ENCODE measurements at regions not wholly inside any gene's neighbourhood (a gene's known extent, or its start where the extent isn't known, plus 50 kb on each side); places are given as distances from the start of the nearest gene placed in this dataset.
A peak's percentile ranks its signal among the peaks of the same experiment; 100 is the strongest.
"Not testable (repeated sequence)": the region's sequence is repeated elsewhere in the genome, so short reads cannot be mapped to it uniquely, and the experiment has no call there.

- DNase-seq: no peak
Observed at GRCh38 chr1:168416220-168416619, 127.6 kb downstream of the XCL2 start.

- DNase-seq: no peak
Observed at GRCh38 chr1:168414914-168415313, 128.9 kb downstream of the XCL2 start.

- DNase-seq: no peak
Observed at GRCh38 chr1:168410464-168410863, 129.8 kb downstream of the TBX19 start.

GRCh38 chr1:168408884-168409283 lies 128.2 kb downstream of the TBX19 start:
- peak; percentile 81 for DNase-seq

GRCh38 chr1:168408539-168408865 lies 127.8 kb downstream of the TBX19 start:
- DNase-seq: no peak

GRCh38 chr1:168407832-168408538 lies 127.3 kb downstream of the TBX19 start:
- DNase-seq: no peak

- DNase-seq: no peak
Observed at GRCh38 chr1:168405906-168406549, 125.4 kb downstream of the TBX19 start.

- DNase-seq: no peak
Observed at GRCh38 chr1:168403140-168403539, 122.5 kb downstream of the TBX19 start.

GRCh38 chr1:168402466-168402865 lies 121.8 kb downstream of the TBX19 start:
- DNase-seq: not testable (repeated sequence)

- DNase-seq: no peak
Observed at GRCh38 chr1:168401341-168401740, 120.7 kb downstream of the TBX19 start.

- no peak for DNase-seq
Observed at GRCh38 chr1:168400139-168400538, 119.5 kb downstream of the TBX19 start.

- no peak for DNase-seq
Observed at GRCh38 chr1:168397806-168398205, 117.1 kb downstream of the TBX19 start.

GRCh38 chr1:168396940-168397684 lies 116.4 kb downstream of the TBX19 start:
- no peak for DNase-seq

GRCh38 chr1:168396508-168396907 lies 115.8 kb downstream of the TBX19 start:
- DNase-seq: no peak

GRCh38 chr1:168394858-168395257 lies 114.2 kb downstream of the TBX19 start:
- no peak for DNase-seq

GRCh38 chr1:168392958-168393549 lies 112.4 kb downstream of the TBX19 start:
- peak; percentile 36 for DNase-seq

- no peak for DNase-seq
Observed at GRCh38 chr1:168391851-168392681, 111.4 kb downstream of the TBX19 start.

GRCh38 chr1:168390271-168390670 lies 109.6 kb downstream of the TBX19 start:
- DNase-seq: no peak

- DNase-seq: peak; percentile 52
Observed at GRCh38 chr1:168387781-168388760, 107.4 kb downstream of the TBX19 start.

- DNase-seq: peak; percentile 96
Observed at GRCh38 chr1:168386949-168387586, 106.4 kb downstream of the TBX19 start.

- DNase-seq: peak; percentile 58
Observed at GRCh38 chr1:168386492-168386891, 105.8 kb downstream of the TBX19 start.
